ENCODE measurements at regions not wholly inside any gene's neighbourhood (a gene's known extent, or its start where the extent isn't known, plus 50 kb on each side); places are given as distances from the start of the nearest gene placed in this dataset.

GRCh38 chr13:69155136-69155535, 952.5 kb upstream of the ATXN8OS start:
- no peak overlapping the region for H3K4me3 Mint-ChIP-seq (ENCODE audit: low read depth)
- H3K9me3 Mint-ChIP-seq (ENCODE audit: low read depth), result no peaks in the 10 kb centered on the region

DNA sequence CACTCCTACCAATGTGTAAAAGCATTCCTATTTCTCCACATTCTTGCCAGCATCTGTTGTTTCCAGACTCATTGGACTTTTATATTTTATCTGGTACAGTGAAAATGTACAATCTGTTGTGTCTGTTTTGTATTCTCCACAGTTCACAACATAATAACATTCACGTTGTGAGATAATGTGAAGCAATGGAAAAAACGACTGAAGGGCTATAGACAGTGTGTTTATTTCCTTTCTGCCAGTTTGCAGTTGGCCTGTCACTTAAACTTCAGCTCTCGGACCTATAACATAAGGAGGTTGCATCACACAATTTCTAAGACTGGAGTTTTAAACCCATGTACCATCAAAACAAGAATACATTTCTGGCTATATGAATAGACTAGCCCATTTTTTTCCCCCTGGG, 965.5 kb upstream of the ATXN8OS start:
- H3K27me3 Mint-ChIP-seq, result no peaks in the 10 kb centered on the region
- TF ChIP-seq, protein P1, sequence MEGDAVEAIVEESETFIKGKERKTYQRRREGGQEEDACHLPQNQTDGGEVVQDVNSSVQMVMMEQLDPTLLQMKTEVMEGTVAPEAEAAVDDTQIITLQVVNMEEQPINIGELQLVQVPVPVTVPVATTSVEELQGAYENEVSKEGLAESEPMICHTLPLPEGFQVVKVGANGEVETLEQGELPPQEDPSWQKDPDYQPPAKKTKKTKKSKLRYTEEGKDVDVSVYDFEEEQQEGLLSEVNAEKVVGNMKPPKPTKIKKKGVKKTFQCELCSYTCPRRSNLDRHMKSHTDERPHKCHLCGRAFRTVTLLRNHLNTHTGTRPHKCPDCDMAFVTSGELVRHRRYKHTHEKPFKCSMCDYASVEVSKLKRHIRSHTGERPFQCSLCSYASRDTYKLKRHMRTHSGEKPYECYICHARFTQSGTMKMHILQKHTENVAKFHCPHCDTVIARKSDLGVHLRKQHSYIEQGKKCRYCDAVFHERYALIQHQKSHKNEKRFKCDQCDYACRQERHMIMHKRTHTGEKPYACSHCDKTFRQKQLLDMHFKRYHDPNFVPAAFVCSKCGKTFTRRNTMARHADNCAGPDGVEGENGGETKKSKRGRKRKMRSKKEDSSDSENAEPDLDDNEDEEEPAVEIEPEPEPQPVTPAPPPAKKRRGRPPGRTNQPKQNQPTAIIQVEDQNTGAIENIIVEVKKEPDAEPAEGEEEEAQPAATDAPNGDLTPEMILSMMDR (IDR thresholded peaks at IDR 0.05; ENCODE audit: unreplicated experiment), result no peak
- no peak for DNase-seq (ENCODE audit: low spot score, unreplicated experiment)
- no peak overlapping the region for H3K4me3 Mint-ChIP-seq (ENCODE audit: low read depth)
- H3K27ac Mint-ChIP-seq, result no peak overlapping the region
- H3K4me1 Mint-ChIP-seq (ENCODE audit: low read depth), result peaks cover 4% of the 10 kb centered on the region
- H3K36me3 Mint-ChIP-seq (ENCODE audit: insufficient read depth), result no peaks in the 10 kb centered on the region
- H3K9me3 Mint-ChIP-seq (ENCODE audit: low read depth), result no peaks in the 10 kb centered on the region

More at GRCh38 chr13:69155136-69155535, 952.5 kb upstream of the ATXN8OS start:
- H3K27ac Mint-ChIP-seq, result no peak overlapping the region
- no peaks in the 10 kb centered on the region for H3K4me1 Mint-ChIP-seq (ENCODE audit: low read depth)
- no peaks in the 10 kb centered on the region for H3K36me3 Mint-ChIP-seq (ENCODE audit: insufficient read depth)
- H3K27me3 Mint-ChIP-seq, result no peaks in the 10 kb centered on the region
- DNase-seq (ENCODE audit: low spot score, unreplicated experiment), result no peak
- TF ChIP-seq, protein P1 (IDR thresholded peaks at IDR 0.05; ENCODE audit: unreplicated experiment), result no peak

DNA sequence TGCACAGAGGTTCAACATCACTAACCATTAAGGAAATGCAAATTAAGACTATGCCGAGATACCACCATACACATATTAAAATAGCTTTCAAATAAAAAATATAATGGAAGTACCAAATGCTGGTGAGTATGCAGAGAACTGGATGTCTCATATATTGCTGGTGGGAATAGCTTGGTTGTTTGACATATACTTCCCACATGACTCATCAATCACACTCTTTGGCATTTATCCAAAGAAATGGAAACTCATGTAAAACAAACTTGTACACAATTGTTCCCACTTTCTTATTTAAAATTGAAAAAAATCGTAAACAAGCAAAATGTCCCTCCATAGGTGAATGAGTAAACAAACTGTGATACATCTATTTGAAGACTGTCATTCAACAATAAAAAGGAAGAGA, 982.6 kb upstream of the ATXN8OS start:
- Mint-ChIP-seq H3K9me3 (ENCODE audit: low read depth) (peaks cover 25% of the 10 kb centered on the region), H3K27me3 (no peaks in the 10 kb centered on the region), H3K4me3 (ENCODE audit: low read depth) (no peak overlapping the region), H3K4me1 (ENCODE audit: low read depth) (peaks cover 9% of the 10 kb centered on the region), H3K36me3 (ENCODE audit: insufficient read depth) (peaks cover 1% of the 10 kb centered on the region), H3K27ac (no peak overlapping the region)
- TF ChIP-seq, protein P1 (IDR thresholded peaks at IDR 0.05; ENCODE audit: unreplicated experiment), result no peak
- DNase-seq (ENCODE audit: low spot score, unreplicated experiment), result no peak

GRCh38 chr13:69109891-69110525, 997.6 kb upstream of the ATXN8OS start:
- peaks cover 1% of the 10 kb centered on the region for H3K36me3 Mint-ChIP-seq (ENCODE audit: insufficient read depth)
- TF ChIP-seq, protein P1 (IDR thresholded peaks at IDR 0.05; ENCODE audit: unreplicated experiment), result no peak
- H3K4me1 Mint-ChIP-seq (ENCODE audit: low read depth), result no peaks in the 10 kb centered on the region
- no peak overlapping the region for H3K27ac Mint-ChIP-seq
- H3K9me3 Mint-ChIP-seq (ENCODE audit: low read depth), result peaks cover 10% of the 10 kb centered on the region
- no peak overlapping the region for H3K4me3 Mint-ChIP-seq (ENCODE audit: low read depth)
- no peaks in the 10 kb centered on the region for H3K27me3 Mint-ChIP-seq
- no peak for DNase-seq (ENCODE audit: low spot score, unreplicated experiment)

DNA sequence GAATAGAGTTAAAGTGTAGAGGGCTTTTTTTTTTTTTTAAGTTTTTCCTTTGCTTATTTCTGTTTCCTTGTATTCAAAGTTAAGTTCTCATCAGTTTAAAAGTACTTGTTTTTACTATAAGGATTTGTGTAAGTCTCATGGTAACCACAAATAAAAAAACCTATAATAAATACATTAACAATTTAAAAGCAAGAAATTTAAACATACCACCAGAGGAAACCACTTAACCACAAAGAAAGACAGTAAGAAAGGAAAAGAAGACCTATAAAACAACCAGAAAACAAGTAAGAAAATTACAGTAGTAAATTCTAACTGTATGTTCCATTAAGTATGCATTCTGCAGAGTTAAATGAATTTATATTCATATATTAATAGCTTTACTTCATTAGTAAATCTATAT, 999.1 kb upstream of the ATXN8OS start:
- H3K27ac Mint-ChIP-seq, result no peak overlapping the region
- no peak for DNase-seq (ENCODE audit: low spot score, unreplicated experiment)
- H3K4me3 Mint-ChIP-seq (ENCODE audit: low read depth), result no peak overlapping the region
- no peaks in the 10 kb centered on the region for H3K27me3 Mint-ChIP-seq
- peaks cover 1% of the 10 kb centered on the region for H3K36me3 Mint-ChIP-seq (ENCODE audit: insufficient read depth)
- no peaks in the 10 kb centered on the region for H3K4me1 Mint-ChIP-seq (ENCODE audit: low read depth)
- H3K9me3 Mint-ChIP-seq (ENCODE audit: low read depth), result peaks cover 7% of the 10 kb centered on the region
- TF ChIP-seq, protein P1 (IDR thresholded peaks at IDR 0.05; ENCODE audit: unreplicated experiment), result no peak

Measured in progenitor cell of endocrine pancreas (in vitro differentiated cells).